SU-DHL-6 (cell line): ENCODE measurements at regions not wholly inside any gene's neighbourhood (a gene's known extent, or its start where the extent isn't known, plus 50 kb on each side); places are given as distances from the start of the nearest gene placed in this dataset.

Experiments used
- H2AFZ ChIP-seq: fragments of 200-600 bp; sonication (generic); 2 replicates; pipeline ENCODE4 v1.6.1; 2014; ENCODE audit warnings: low read depth, mild to moderate bottlenecking, moderate library complexity, mixed read lengths, antibody characterized with exemption, low read length; ENCODE audit not compliant: severe bottlenecking
- H3F3A ChIP-seq: fragments of 200-600 bp; shearing (Covaris generic); 2 replicates; pipeline ENCODE4 v1.6.0; 2016; ENCODE audit warnings: antibody characterized with exemption, mild to moderate bottlenecking; ENCODE audit not compliant: insufficient read depth
- H3K27ac ChIP-seq: fragments of 200-600 bp; sonication (generic); 2 replicates; pipeline ENCODE4 v1.5.1; 2016; ENCODE audit warnings: low read depth, mild to moderate bottlenecking, low read length, moderate library complexity, mixed read lengths
- H3K27me3 ChIP-seq: fragments of 200-600 bp; sonication (generic), shearing (Covaris generic); 2 replicates; pipeline ENCODE4 v1.6.0; 2014; ENCODE audit warnings: mild to moderate bottlenecking, low read length
- H3K36me3 ChIP-seq: fragments of 200-600 bp; sonication (generic); 2 replicates; pipeline ENCODE4 v1.6.1; 2014; ENCODE audit warnings: mild to moderate bottlenecking, low read length, mixed read lengths
- H3K4me2 ChIP-seq: fragments of 300-600, 200-600 bp; shearing (Covaris generic), sonication (generic); 2 replicates; pipeline ENCODE4 v1.6.0; 2014; ENCODE audit warnings: low read length, low read depth, mild to moderate bottlenecking; ENCODE audit not compliant: poor library complexity, severe bottlenecking
- H3K4me3 ChIP-seq: fragments of 200-600 bp; sonication (generic); 2 replicates; pipeline ENCODE4 v1.5.1; 2014; ENCODE audit warnings: antibody characterized with exemption, low read length, mild to moderate bottlenecking, mixed read lengths; ENCODE audit not compliant: insufficient read depth, poor library complexity, severe bottlenecking
- H3K79me2 ChIP-seq: fragments of 200-600 bp; sonication (generic); 2 replicates; pipeline ENCODE4 v1.6.1; 2014; ENCODE audit warnings: mild to moderate bottlenecking, low read length, moderate library complexity; ENCODE audit not compliant: insufficient read depth
- H3K9ac ChIP-seq: fragments of 200-600 bp; sonication (generic); 2 replicates; pipeline ENCODE4 v1.7.0; 2014; ENCODE audit warnings: mild to moderate bottlenecking, low read length
- H3K9me2 ChIP-seq: fragments of 200-600 bp; sonication (generic); replicated peaks from 2 replicates; pipeline ENCODE4 v1.6.1; 2014; ENCODE audit warnings: low read length; ENCODE audit not compliant: insufficient read depth
- H3K9me3 ChIP-seq: fragments of 200-600 bp; sonication (generic); 2 replicates; pipeline ENCODE4 v1.6.1; 2014; ENCODE audit warnings: low read length, mixed read lengths; ENCODE audit not compliant: insufficient read depth
- H4K20me1 ChIP-seq: fragments of 200-600 bp; sonication (generic); 2 replicates; pipeline ENCODE4 v1.6.1; 2014; ENCODE audit warnings: low read depth, mild to moderate bottlenecking, antibody characterized with exemption, low read length, moderate library complexity, mixed read lengths
- CTCF ChIP-seq: fragments of 200-600 bp; sonication (generic); IDR thresholded peaks from one replicate; pipeline ENCODE4 v1.5.1; 2017; ENCODE audit warnings: antibody characterized with exemption, mild to moderate bottlenecking, low read length, moderate library complexity; ENCODE audit not compliant: insufficient read depth, poor library complexity, severe bottlenecking
- EZH2phosphoT487 ChIP-seq: fragments of 200-600 bp; sonication (generic), shearing (Covaris generic); conservative IDR thresholded peaks from 2 replicates; pipeline ENCODE4 v1.6.1; 2018; ENCODE audit warnings: mild to moderate bottlenecking, antibody characterized with exemption, low read length, moderate library complexity, mixed read lengths

- H2AFZ ChIP-seq, result no peak overlapping the region
- H3K9me2 ChIP-seq, result no peaks in the 10 kb centered on the region
- no peak overlapping the region for H3K4me2 ChIP-seq
- H3K36me3 ChIP-seq, result no peaks in the 10 kb centered on the region
- H3F3A ChIP-seq, result no peaks in the 10 kb centered on the region
- H3K9me3 ChIP-seq, result no peaks in the 10 kb centered on the region
- no peak overlapping the region for H3K27ac ChIP-seq
- H3K79me2 ChIP-seq, result no peaks in the 10 kb centered on the region
- TF ChIP-seq CTCF (no peak), EZH2phosphoT487 (no peak)
- H4K20me1 ChIP-seq, result no peaks in the 10 kb centered on the region
- no peaks in the 10 kb centered on the region for H3K27me3 ChIP-seq
- H3K4me3 ChIP-seq, result no peak overlapping the region
- H3K9ac ChIP-seq, result no peak overlapping the region
Observed at GRCh38 chrX:20971250-20971649, 403.0 kb upstream of the CNKSR2 start.

- H3K9me2 ChIP-seq, result no peaks in the 10 kb centered on the region
Observed at GRCh38 chrX:20969565-20969964, 404.7 kb upstream of the CNKSR2 start.

GRCh38 chrX:20968996-20969395 is 405.2 kb upstream of the CNKSR2 start:
- TF ChIP-seq CTCF (no peak), EZH2phosphoT487 (no peak)
- no peak overlapping the region for H3K27ac ChIP-seq
- H3K9ac ChIP-seq, result no peak overlapping the region
- no peaks in the 10 kb centered on the region for H3F3A ChIP-seq
- H3K79me2 ChIP-seq, result no peaks in the 10 kb centered on the region
- H2AFZ ChIP-seq, result no peak overlapping the region
- H4K20me1 ChIP-seq, result no peaks in the 10 kb centered on the region
- H3K4me2 ChIP-seq, result no peak overlapping the region
- H3K27me3 ChIP-seq, result no peaks in the 10 kb centered on the region
- no peaks in the 10 kb centered on the region for H3K36me3 ChIP-seq
- no peak overlapping the region for H3K4me3 ChIP-seq
- H3K9me2 ChIP-seq, result no peaks in the 10 kb centered on the region
- no peaks in the 10 kb centered on the region for H3K9me3 ChIP-seq

More at GRCh38 chrX:20969565-20969964, 404.7 kb upstream of the CNKSR2 start:
- Histone ChIP-seq H4K20me1 (no peaks in the 10 kb centered on the region), H3K9me3 (no peaks in the 10 kb centered on the region), H3K27ac (no peak overlapping the region), H3K79me2 (no peaks in the 10 kb centered on the region), H3F3A (no peaks in the 10 kb centered on the region), H3K9ac (no peak overlapping the region), H2AFZ (no peak overlapping the region), H3K4me2 (no peak overlapping the region), H3K4me3 (no peak overlapping the region), H3K36me3 (no peaks in the 10 kb centered on the region), H3K27me3 (no peaks in the 10 kb centered on the region)
- TF ChIP-seq EZH2phosphoT487, result no peak
- no peak for TF ChIP-seq CTCF

- Histone ChIP-seq H3K9me3 (no peaks in the 10 kb centered on the region), H3K27ac (no peak overlapping the region), H3K4me3 (no peak overlapping the region), H4K20me1 (no peaks in the 10 kb centered on the region), H3K9me2 (no peaks in the 10 kb centered on the region), H3K36me3 (no peaks in the 10 kb centered on the region), H3K27me3 (no peaks in the 10 kb centered on the region), H3K4me2 (no peak overlapping the region), H3F3A (no peaks in the 10 kb centered on the region), H2AFZ (no peak overlapping the region), H3K79me2 (no peaks in the 10 kb centered on the region), H3K9ac (no peak overlapping the region)
- no peak for TF ChIP-seq CTCF
- no peak for TF ChIP-seq EZH2phosphoT487
Observed at GRCh38 chrX:20967725-20968124, 406.5 kb upstream of the CNKSR2 start.
